Vagina (tissue), 2 donors: ENCODE measurements at regions not wholly inside any gene's neighbourhood (a gene's known extent, or its start where the extent isn't known, plus 50 kb on each side); places are given as distances from the start of the nearest gene placed in this dataset.

Source experiments
- DNase-seq, 2 donors: peaks; one replicate each; pipeline ENCODE4 v3.0.0-alpha.2; 2017; ENCODE audit errors: extremely low spot score in 2 of 2
- H3K27ac ChIP-seq: fragments of 200-600 bp; sonication (generic); one replicate; pipeline ENCODE4 v1.5.1; 2019
- H3K27me3 ChIP-seq: fragments of 200-600 bp; sonication (generic); one replicate; pipeline ENCODE4 v1.5.1; 2019
- H3K36me3 ChIP-seq, 2 donors: fragments of 200-600 bp; sonication (generic); one replicate each; pipeline ENCODE4 v1.5.1; 2017 to 2019
- H3K4me1 ChIP-seq: fragments of 200-600 bp; sonication (generic); one replicate; pipeline ENCODE4 v1.5.1; 2019
- H3K4me3 ChIP-seq, 2 donors: fragments of 200-600 bp; sonication (generic); 1 replicate in 1 of 2; 2 replicates in 1 of 2; pipeline ENCODE4 v1.5.1; 2016 to 2019
- H3K9me3 ChIP-seq: fragments of 200-600 bp; sonication (generic); one replicate; pipeline ENCODE4 v1.5.1; 2019
- POLR2A ChIP-seq, 2 donors: fragments of 450-650 bp; IDR thresholded peaks; one replicate each; pipeline ENCODE4 v1.6.1; 2017; ENCODE audit warnings: antibody characterized with exemption in 2 of 2, mild to moderate bottlenecking in 2 of 2, moderate library complexity in 2 of 2
- POLR2AphosphoS5 ChIP-seq, 2 donors: sonication (generic); formaldehyde crosslinking; IDR thresholded peaks; one replicate each; pipeline ENCODE4 v1.9.0; 2017; ENCODE audit warnings: antibody characterized with exemption in 2 of 2, mild to moderate bottlenecking in 2 of 2, low read depth in 1 of 2; ENCODE audit not compliant: insufficient read depth in 1 of 2
- intact Hi-C: fragments of 100-400 bp; cut with DNase I; formaldehyde crosslinking; loops from one replicate; pipeline ENCODE4 v1.15.1; 2023
- TF ChIP-seq, protein P1 (sequence below), 3 experiments: fragments of 450-650 bp in 2 of 3; fragments of 200-600 bp in 1 of 3; sonication (generic) in 1 of 3; IDR thresholded peaks; one replicate each; pipeline ENCODE4 v1.5.1; 2017 to 2019; ENCODE audit warnings: antibody characterized with exemption in 3 of 3, mild to moderate bottlenecking in 2 of 3, moderate library complexity in 2 of 3

DNA sequence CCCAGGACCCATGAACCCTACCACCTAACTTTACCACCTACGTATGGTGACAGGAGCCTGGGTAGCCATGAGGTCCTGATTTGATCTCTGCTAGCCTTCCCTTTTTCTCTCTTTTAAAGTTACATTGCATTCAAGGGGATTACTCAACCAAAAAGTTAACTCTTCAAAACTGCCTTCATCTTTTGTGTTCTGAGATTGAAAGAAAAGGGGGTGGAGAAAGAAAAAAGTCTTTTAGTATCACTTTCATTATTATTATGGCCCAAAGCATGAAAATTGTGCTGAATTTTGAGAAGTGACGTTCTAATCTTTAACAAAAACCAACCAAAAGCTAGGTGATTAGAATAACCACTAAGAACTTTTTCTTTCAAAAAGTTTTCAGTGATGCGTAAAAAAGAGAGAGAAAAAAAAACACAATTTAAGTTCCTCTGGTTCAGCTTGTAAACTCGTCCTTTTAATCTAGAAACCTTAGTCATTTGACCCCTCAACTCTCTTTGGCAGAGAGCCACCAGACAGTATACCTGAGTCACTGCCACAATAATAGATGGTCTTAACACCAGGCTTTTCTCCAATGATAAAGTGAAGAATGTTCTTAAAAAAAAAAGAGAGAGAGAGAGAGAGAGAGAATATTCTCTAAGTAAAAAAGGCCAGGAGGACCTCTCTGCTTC, 347.4 kb upstream of the FGF13 start:
- DNase-seq = no peak
- H3K9me3 ChIP-seq = no peaks in the 10 kb centered on the region
- TF ChIP-seq POLR2AphosphoS5 (IDR thresholded peaks at IDR 0.05; ENCODE audit: insufficient read depth in 1 of 2, low read depth in 1 of 2) = no peak
- TF ChIP-seq, protein P1, sequence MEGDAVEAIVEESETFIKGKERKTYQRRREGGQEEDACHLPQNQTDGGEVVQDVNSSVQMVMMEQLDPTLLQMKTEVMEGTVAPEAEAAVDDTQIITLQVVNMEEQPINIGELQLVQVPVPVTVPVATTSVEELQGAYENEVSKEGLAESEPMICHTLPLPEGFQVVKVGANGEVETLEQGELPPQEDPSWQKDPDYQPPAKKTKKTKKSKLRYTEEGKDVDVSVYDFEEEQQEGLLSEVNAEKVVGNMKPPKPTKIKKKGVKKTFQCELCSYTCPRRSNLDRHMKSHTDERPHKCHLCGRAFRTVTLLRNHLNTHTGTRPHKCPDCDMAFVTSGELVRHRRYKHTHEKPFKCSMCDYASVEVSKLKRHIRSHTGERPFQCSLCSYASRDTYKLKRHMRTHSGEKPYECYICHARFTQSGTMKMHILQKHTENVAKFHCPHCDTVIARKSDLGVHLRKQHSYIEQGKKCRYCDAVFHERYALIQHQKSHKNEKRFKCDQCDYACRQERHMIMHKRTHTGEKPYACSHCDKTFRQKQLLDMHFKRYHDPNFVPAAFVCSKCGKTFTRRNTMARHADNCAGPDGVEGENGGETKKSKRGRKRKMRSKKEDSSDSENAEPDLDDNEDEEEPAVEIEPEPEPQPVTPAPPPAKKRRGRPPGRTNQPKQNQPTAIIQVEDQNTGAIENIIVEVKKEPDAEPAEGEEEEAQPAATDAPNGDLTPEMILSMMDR (IDR thresholded peaks at IDR 0.05) = no peak
- no peak for TF ChIP-seq POLR2A (IDR thresholded peaks at IDR 0.05)
- no peaks in the 10 kb centered on the region for H3K4me1 ChIP-seq
- no peaks in the 10 kb centered on the region for H3K36me3 ChIP-seq
- intact Hi-C loops = no loop called here
- H3K27me3 ChIP-seq = no peaks in the 10 kb centered on the region
- H3K4me3 ChIP-seq = no peak overlapping the region
- no peak overlapping the region for H3K27ac ChIP-seq

DNA sequence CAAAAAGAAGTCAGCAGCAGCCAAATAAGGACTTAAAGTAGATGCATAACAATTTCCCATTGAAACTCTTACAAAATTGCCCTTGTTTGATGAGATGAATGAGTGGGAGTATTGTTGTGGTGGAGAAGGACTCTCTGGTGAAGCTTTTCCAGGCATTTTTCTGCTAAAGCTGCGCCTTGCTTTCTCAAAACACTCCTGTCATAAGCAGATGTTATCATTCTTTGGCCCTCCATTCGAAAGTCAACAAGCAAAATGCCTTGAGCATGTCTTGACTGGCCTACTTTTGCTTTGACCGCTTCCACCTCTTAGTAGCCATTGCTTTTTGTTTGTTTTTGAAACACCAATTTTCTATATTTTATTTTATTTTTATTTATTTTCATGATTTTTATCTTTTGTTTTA, 340.9 kb upstream of the FGF13 start:
- no peaks in the 10 kb centered on the region for H3K4me1 ChIP-seq
- H3K36me3 ChIP-seq = no peaks in the 10 kb centered on the region
- H3K9me3 ChIP-seq = no peaks in the 10 kb centered on the region
- no peak for DNase-seq
- TF ChIP-seq POLR2AphosphoS5 (IDR thresholded peaks at IDR 0.05; ENCODE audit: insufficient read depth in 1 of 2, low read depth in 1 of 2) (no peak), POLR2A (IDR thresholded peaks at IDR 0.05) (no peak)
- TF ChIP-seq, protein P1 (IDR thresholded peaks at IDR 0.05) = no peak
- no peak overlapping the region for H3K4me3 ChIP-seq
- intact Hi-C loops = no loop called here
- no peaks in the 10 kb centered on the region for H3K27me3 ChIP-seq
- H3K27ac ChIP-seq = no peak overlapping the region

DNA sequence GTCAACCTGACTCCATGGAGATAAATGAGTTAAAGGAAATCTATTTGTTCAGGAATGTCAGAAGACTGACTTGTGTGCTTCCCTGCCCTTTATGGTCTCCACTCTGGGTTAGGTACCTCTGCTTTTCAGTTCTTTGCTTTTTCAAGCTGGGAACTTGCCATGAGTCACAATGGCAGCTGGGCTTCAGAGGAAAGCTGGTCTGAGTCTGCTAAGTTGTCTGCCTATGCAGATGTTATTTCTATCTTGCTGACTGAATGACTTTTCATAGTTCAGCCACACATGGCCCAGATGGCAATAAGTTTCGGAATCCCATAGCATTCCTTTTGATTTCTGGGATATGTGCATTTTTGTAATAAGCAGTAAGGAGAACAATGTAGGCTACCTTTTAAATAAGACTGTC, 337.9 kb upstream of the FGF13 start:
- intact Hi-C loops = no loop called here
- Histone ChIP-seq H3K4me1 (no peaks in the 10 kb centered on the region), H3K36me3 (no peaks in the 10 kb centered on the region), H3K27ac (no peak overlapping the region), H3K4me3 (no peak overlapping the region), H3K27me3 (no peaks in the 10 kb centered on the region), H3K9me3 (no peaks in the 10 kb centered on the region)
- TF ChIP-seq, protein P1 (IDR thresholded peaks at IDR 0.05) = no peak
- TF ChIP-seq POLR2A (IDR thresholded peaks at IDR 0.05) = no peak
- no peak for DNase-seq

DNA sequence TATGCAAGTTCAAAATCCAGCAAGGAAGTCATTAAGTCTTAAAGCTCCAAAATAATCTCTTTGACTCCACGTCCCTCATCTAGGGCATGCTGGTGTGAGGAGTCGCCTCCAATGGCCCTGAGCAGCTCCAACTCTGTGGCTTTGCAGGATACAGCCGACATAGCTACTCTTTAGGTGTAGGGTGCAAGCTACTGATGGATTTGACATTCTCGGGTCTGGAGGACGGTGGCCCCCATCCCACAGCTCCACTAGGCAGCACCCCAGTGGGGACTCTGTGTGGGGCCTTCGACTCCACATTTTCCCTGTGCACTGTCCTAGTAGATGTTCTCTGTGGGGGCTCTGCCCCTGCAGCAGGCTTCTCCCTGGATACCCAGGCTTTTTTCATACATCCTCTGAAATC, 333.2 kb upstream of the FGF13 start:
- DNase-seq = no peak
- no peaks in the 10 kb centered on the region for H3K4me1 ChIP-seq
- no peaks in the 10 kb centered on the region for H3K36me3 ChIP-seq
- intact Hi-C loops = no loop called here
- H3K27me3 ChIP-seq = no peaks in the 10 kb centered on the region
- TF ChIP-seq POLR2AphosphoS5 (IDR thresholded peaks at IDR 0.05; ENCODE audit: insufficient read depth in 1 of 2, low read depth in 1 of 2) (no peak), POLR2A (IDR thresholded peaks at IDR 0.05) (no peak)
- H3K9me3 ChIP-seq = no peaks in the 10 kb centered on the region
- no peak overlapping the region for H3K27ac ChIP-seq
- H3K4me3 ChIP-seq = no peak overlapping the region

DNA sequence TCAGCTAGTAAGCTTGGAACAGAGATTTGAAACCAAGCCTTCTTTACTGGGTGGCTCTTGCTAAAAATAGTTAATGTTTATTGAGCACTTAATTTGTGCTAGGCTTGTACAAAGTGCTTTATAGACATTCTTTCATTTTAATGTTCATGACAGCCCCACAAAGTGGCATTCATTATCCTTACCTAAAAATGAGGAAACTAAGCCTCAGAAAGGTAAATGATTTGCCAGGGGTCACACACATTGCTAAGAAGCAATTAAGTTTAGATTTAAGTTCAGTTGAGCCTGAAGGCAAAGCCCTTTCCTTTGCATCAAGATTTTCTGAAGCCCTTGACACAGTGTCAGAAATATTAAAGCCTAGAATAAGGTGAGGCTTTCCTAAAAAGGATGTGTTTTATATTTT, 327.5 kb upstream of the FGF13 start:
- H3K9me3 ChIP-seq = no peaks in the 10 kb centered on the region
- no peak overlapping the region for H3K27ac ChIP-seq
- intact Hi-C loops = no loop called here
- no peaks in the 10 kb centered on the region for H3K36me3 ChIP-seq
- no peak overlapping the region for H3K4me3 ChIP-seq
- TF ChIP-seq POLR2A (IDR thresholded peaks at IDR 0.05) = no peak
- TF ChIP-seq, protein P1 (IDR thresholded peaks at IDR 0.05) = no peak
- no peak for TF ChIP-seq POLR2AphosphoS5 (IDR thresholded peaks at IDR 0.05; ENCODE audit: insufficient read depth in 1 of 2, low read depth in 1 of 2)
- no peaks in the 10 kb centered on the region for H3K4me1 ChIP-seq
- no peaks in the 10 kb centered on the region for H3K27me3 ChIP-seq
- DNase-seq = no peak
